ELR (cell line): ENCODE measurements at regions not wholly inside any gene's neighbourhood (a gene's known extent, or its start where the extent isn't known, plus 50 kb on each side); places are given as distances from the start of the nearest gene placed in this dataset.
"Not testable (repeated sequence)": the region's sequence is repeated elsewhere in the genome, so short reads cannot be mapped to it uniquely, and the experiment has no call there.

Experiments
- DNase-seq: peaks from one replicate; pipeline ENCODE4 v3.0.0-alpha.2; 2015; ENCODE audit warnings: low read depth

DNA sequence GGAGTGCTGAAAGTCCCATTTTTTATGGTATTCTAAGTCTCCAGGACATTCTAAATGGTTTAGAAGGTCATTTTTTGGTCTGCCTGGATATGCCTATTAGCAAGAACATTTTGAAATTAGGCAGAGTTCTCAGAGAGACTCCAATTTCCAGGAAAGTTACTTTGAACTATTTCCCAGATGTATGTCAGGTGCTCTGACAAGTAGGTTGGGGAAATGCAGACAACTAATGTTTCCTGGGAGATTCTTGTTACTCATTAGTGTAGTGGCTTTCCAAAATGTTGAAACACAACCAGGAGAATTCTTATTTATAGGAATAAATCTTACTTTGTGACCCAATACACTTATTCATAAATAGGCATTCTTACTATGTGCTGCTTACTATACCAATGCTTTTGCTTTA is 268.4 kb downstream of the ZNF37A start:
- not testable (repeated sequence) for DNase-seq

DNA sequence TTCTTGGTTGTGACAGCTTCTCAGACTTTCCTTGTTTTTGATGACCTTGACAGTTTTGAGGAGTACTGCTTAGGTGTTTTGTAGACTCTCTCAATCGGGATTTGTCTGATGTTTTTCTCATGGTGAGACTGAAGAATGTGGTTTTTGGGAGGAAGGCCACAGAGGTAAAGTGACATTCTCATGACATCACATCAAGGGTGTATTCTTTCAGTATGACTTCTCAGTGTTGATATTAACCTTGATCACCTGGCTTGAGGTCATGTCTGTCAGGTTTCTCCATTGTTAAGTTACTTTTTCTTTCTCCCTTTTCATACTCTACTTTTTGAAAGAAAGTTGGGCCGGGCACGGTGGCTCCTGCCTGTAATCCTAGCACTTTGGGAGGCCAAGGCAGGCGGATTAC is 269.9 kb downstream of the ZNF37A start:
- not testable (repeated sequence) for DNase-seq

DNA sequence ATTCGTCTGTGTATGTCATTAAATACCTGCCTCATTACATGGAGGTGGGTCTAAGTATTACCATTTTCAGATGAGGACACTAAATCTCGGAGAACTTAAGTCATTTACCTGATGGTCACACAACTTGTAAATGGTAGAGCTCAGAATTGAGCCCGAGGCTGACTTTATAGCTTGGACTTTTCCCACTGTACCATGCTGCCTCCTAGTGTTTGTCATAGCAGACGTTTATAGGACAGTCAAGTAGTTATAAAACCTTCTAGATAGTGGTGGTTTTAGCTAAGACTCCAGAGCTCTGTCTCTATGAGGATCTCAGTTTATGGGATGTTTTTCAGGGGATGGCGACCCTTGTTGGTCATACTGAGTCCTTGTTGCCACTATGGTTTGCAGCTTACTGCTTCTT is 271.8 kb downstream of the ZNF37A start:
- peak; percentile 57 for DNase-seq

DNA sequence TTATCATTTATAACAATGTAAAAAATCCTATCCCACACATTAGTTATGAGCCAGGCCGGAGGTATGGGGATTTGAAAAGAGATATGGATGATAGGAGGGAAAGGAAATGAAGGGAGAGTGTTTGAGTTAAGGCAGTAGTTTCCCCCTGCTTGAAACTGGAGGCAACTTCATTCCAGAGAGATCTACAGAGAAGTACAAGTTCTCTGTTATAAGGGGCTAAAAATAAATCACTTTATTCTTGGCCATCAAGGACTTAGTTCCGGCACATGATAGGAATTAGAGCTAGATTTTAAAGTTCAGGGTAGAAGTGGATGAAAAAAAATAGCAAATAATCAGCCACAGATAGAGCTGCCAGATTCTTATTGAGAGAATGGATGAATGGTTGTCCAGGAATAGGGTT is 289.7 kb downstream of the ZNF37A start:
- DNase-seq: not testable (repeated sequence)

DNA sequence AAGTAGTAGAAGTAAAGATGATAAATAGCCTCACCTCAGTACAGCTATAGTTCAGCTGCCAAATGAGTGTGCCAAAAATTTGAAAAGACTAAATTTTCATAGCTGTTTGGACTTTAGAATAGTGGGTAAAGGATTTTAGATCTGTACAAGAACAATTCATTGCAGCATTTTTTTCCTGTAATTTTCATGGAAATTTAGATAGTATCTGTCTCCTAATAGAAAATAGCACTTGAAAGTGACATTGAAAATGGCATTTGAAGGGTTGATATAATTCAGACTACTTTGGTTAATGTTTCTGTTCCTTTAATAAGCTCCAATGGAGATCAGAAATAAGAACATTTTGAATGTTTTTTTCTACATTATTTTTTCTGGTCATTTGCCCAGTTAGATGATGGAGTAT is 292.7 kb downstream of the ZNF37A start:
- not testable (repeated sequence) for DNase-seq

DNA sequence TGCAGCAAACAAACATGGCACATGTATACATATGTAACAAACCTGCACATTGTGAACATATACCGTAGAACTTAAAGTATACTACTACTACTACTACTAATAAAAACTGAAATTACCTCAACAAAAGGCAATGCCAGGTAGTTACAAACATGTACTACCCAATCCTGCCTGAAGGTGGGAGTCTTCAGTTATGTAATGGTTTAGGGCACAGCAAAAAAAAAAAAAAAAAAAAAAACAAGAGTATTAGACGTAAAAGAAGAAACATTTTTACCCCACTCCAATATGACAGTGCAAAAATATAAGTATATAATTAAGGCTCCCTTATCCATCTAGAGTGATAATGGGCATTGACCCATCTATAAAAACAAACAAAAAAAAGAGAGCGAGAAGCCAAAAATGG is 296.6 kb downstream of the ZNF37A start:
- DNase-seq: peak; percentile 23

DNA sequence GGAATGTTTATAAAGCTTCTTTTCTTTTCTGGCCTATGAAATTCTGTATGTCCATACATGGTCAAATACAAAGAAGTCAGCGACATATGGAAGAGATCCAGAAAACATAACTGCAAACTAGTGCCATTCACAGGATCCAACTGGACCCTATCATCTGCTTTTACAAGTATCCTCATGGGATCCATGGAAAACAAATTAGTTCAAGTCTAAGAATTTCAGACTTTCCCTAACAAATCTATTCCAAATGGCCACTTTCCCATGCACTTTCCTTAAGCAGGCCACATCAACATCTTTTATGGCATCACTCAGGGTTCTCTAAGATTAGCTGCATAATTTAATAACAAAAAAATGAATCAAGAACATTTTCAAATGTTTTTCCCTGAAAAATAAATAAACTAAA is 301.3 kb downstream of the ZNF37A start:
- not testable (repeated sequence) for DNase-seq

DNA sequence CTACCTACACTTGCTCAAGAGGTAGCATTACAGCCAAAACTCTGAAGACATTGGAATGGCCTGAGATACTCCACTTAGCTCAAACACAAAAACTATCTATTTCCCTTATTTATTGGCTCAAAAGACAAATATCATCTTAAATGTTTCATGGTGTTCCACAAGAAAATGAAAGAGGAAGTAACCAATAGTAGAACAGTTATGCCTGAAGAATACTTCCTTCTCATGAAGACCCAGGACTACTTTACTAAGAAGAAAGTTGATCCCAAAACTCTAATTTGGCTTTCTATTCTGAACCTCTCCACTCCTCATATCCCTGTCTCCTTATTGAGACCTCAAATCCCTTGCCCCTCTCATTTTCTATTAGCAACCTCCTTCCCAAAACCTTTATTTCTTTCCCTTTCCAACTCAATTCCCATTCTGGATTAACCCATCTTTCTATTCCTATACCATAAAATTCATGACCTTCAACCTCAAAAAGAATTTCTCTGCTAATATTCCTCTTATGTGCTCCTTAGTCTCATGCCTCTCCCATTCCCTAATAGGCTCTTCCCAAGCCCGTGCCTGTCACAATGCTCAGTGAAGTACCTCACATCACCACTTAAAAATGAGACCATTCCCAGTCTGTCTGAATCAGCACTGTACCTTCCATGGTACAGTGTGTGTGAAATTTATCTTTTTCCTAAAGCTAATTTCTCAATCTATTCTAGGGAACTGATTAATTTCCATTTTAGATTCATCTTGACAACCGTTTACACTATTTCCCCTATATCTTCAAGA is 302.2 kb downstream of the ZNF37A start:
- not testable (repeated sequence) for DNase-seq

DNA sequence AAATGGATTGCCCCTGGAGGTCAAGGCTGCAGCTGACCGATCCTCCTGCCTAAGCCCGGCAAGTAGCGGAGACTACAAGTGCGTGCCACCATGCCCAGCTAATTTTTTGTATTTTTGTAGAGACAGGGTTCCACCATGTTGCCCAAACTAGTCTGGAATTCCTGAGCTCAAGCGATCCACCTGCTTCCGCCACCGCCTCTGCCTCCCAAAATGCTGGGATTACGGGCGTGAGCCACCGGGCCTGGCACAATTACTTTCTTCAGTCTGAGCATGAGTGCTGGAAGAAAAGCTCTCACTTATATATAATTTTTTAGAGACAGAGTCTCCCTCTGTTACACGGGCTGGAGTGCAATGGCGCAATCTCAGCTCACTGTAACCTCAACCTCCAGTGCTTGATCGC is 307.4 kb downstream of the ZNF37A start:
- not testable (repeated sequence) for DNase-seq

DNA sequence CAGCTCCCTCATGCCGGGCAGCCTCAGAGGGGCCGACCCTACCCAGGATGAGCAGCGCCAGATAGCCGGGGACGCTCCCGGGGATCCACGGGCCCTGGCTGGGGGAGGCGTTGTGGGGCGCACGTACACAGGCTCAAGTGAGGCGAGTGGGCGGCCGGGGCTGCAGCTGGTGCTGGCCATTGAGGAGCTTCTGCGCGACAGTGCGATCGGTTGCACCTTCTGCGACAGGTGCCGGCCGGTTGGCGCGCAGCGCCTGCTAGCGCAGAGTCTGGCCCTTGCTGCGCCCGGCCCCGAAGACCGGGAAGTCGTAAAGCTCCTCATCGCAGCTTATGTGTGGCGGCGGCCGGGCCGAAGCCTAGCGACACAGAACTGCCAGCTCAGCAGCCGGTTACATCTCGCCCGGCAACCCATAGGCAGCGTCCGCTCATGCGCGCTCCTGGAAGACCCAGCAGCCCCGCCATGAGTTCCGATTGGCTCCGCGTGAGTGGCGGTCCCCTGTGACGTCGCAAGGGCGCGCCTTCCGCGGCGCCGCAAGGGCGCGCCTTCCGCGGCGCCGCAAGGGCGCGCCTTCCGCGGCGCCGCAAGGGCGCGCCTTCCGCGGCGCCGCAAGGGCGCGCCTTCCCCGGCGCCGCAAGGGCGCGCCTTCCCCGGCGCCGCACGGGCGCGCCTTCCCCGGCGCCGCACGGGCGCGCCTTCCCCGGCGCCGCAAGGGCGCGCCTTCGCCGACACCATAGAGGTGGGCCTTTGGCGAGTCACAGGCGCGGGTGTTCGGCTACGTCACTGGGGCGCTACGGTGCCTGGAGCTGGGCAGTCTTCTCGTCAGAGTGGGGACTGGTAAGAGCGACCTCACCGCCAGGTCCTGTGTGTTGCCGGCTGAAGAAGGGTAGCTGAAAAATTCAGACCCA is 308.6 kb downstream of the ZNF37A start:
- DNase-seq: peak; percentile 90

DNA sequence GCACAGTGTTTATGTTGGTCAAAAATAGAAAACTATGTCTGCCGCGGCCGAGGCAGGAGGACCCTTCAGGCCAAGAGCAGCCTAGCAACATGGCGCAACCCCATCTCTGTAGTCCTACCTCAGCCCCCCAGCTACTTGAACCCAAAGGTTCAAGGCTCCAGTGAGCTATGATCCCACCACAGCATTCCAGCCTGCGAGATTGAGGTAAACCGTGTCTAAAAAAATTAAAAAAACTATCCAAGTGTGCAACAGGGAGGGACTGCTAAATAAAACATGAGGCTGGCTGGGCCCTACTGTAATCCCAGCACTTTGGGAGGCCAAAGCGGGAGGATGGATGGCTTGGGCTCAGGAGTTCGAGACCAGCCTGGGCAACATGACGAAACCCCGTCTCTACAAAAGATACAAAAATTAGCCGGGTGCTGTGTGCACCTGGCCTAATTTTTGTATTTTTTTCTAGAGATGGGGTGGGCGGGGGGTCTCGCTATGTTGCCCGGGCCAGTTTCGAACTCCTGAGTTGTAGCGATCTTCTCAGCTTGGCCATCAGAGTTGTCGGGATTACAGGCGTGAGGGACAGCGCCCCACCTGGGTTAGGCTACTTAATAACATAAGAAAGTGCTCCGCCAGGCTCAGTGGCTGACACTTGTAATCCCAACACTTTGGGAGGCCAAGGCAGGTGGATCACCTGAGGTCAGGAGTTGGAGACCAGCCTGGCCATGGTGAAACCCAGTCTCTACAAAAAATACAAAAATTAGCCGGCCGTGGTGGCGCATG is 309.4 kb downstream of the ZNF37A start:
- DNase-seq: not testable (repeated sequence)

DNA sequence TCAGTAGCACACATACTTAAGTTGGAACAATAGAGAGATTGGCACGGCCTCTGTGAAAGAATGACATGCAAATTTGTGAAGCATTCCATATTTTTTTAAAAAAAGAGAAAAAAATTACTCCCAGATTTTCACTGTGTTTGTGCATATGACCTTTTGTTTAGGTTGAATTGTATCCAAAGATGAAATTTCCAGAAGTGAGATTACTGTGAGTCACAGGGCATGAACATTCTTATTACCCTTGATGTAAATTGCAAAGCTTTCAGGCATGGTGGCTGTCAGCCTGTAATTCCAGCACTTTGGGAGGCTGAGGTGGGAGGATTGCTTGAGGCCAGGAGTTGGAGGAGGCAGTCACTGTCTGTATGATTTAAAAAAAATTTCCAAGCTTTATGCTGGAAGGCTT is 329.5 kb downstream of the ZNF37A start:
- DNase-seq: peak; percentile 2

DNA sequence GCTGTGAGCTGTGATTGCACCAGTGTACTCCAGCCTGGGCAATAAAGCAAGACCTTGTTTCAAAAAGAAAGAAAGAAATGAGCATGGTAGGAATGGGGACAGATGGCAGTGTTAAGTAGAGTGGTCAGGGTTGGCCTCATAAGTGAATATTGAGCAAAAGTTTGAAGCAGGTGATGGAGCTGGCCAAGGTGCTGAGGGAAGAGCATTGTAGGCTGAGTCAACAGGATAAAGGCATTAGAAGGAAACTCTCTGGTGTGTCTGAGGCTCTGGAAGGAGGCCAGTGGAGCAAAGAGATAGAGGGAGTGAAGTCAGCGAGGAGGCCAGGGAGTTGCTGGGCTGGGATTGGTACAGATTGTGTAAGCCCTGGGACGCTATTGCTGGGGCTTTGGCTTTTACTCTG is 336.1 kb downstream of the ZNF37A start:
- DNase-seq: not testable (repeated sequence)

DNA sequence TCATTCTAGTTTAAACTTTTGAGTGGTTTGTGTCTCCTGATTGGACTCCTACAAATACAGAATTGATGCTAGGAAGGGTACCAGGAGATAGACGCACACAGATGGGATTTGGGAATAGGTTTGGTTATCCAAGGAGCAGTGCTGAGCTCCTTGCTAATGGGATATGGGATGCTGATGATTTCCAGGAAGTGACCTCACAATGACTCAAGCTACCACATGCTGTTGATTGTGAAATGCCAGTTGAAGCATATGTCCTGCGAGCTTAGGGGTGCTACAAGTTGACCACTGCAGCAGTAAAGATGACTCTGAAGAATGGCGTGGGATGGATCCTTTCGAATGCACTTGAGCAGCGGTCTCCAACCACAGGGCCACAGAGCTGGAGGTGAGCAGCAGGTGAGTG is 343.2 kb downstream of the ZNF37A start:
- DNase-seq: peak; percentile 54

DNA sequence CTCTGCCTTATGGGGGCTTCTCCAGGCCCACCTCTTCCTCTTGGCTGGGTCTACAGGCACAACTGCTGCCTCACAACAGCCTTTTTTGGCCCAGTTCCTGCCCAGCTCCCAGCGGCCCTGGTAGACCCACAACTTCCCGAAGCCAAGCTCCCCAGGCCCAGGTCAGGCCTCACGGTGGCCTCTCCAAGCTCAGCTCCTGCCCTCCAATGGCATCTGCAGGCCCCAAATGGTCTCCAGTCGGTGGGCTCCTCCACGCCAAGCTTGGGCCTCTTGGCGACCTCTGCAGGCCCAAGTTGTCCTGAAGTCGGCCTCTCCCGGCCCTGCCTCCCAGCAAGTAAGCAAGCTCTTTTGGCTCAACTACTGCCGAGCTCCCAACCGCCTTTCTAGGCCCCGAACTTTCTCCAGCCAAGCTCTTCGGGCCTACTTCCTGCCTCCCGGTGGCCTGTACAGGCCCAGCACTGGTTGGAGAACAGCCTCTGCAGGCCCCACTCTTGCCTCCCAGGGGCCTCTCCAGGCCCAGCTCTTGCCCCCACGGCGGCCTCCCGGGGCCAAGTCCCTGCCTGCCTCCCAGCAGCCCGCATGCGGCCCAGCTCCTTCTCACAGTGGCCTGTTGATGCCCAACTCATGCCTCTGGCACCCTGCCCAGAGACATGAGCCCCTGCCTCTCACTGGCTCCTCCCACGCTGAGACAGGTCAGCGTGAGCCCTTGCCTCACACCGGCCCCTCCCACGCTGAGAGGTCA is 354.6 kb downstream of the ZNF37A start:
- not testable (repeated sequence) for DNase-seq

DNA sequence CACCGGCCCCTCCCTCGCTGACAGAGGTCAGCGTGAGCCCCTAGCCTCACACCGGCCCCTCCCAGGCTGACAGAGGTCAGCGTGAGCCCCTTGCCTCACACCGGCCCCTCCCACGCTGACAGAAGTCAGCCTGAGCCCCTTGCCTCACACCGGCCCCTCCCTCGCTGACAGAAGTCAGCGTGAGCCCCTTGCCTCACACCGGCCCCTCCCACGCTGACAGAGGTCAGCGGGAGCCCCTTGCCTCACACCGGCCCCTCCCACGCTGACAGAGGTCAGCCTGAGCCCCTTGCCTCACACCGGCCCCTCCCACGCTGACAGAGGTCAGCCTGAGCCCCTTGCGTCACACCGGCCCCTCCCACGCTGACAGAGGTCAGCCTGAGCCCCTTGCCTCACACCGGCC is 355.5 kb downstream of the ZNF37A start:
- DNase-seq: not testable (repeated sequence)

DNA sequence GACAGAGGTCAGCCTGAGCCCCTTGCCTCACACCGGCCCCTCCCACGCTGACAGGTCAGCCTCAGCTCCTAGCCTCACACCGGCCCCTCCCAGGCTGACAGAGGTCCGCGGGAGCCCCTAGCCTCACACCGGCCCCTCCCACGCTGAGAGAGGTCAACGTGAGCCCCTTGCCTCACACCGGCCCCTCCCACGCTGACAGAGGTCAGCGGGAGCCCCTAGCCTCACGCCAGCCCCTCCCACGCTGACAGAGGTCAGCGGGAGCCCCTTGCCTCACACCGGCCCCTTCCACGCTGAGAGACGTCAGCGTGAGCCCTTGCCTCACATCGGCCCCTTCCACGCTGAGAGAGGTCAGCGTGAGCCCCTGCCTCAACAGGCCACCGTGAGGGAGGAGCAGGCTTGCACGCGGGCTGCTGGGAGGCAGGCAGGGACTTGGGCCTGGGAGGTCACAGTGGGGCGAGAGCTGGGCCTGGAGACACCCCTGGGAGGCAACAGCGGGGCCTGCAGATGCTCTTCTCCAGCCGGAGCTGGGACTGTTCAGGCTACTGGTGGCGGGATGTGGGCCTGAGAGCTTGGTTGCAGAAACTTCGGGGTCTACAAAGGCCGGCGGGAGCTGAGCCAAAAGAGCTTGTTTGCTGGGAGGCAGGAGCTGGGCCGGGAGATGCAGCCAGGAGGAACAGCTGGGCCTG is 356.4 kb downstream of the ZNF37A start:
- not testable (repeated sequence) for DNase-seq

DNA sequence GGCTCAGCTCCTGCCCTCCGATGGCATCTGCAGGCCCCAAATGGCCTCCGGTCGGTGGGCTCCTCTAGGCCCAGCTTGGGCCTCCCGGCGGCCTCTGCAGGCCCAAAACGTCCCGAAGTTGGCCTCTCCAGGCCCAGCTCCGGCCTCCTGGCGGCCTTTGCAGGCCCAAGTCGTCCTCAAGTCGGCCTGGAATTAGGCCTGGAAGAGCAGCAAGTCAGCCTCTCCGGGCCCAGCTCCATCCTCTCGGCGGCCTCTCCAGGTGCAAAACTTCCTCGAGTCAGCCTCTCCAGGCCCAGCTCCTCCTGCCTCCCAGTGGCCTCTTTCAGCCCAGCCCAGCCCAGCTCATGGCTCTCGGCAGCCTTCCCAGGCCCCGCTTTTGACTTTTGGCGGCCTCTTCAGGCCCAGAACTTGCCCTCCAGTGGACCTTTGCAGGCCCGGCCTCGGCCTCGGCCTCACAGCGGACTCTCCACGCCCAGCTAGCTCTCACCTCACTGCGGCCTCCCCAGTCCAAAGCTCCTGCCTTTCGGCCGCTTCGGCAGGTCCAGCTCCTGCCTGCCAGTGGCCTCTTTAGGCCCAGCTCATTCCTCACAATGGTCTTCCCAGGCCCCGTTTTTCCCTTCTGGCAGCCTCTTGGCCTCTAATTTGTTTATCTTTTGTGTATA is 357.3 kb downstream of the ZNF37A start:
- not testable (repeated sequence) for DNase-seq
